ENCODE measurements at regions not wholly inside any gene's neighbourhood (a gene's known extent, or its start where the extent isn't known, plus 50 kb on each side); places are given as distances from the start of the nearest gene placed in this dataset.

DNA sequence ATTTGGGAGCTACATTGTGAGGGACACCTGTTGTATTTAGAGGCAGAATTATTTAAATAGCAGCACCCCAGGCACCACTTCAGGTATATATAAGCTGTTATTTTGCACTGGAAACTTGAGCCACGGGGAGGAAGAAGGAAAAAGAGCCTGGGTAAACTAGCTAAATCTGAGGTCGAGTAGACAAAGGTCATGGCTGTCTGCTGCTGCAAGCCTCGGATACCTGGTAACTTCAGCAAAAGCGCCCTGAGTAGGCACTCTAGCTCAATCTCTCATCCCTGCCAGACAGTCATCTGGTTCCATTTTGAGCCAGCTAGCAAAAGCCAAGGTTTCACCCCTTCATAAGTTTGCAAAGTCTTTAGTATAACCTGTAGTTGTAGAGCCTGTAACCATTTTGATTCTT is 101.9 kb upstream of the ZNF644 start:
- H3K9ac ChIP-seq (ENCODE audit: control insufficient read depth, insufficient read depth, low read length): no peak overlapping the region
- WGBS (ENCODE audit: insufficient coverage, insufficient replicate concordance, low lambda C conversion rate, missing lambda C conversion rate): 13% methylated on average over 4 of the region's 4 CpGs
- intact Hi-C loops (cut with micrococcal nuclease; ENCODE audit: unreplicated experiment) (no loop called here), in situ Hi-C loops (cut with MboI) (no loop called here)
- DNase-seq (ENCODE audit: low read depth, low spot score) (no peak), ATAC-seq (no peak), FAIRE-seq (no peak)
- no peaks in the 10 kb centered on the region for H3K36me3 ChIP-seq (ENCODE audit: control insufficient read depth in 2 of 2, insufficient read depth in 2 of 2, low read length in 1 of 2)
- H3K4me1 ChIP-seq (ENCODE audit: control insufficient read depth, insufficient read depth, low read length): no peaks in the 10 kb centered on the region
- H3K4me3 ChIP-seq: no peak overlapping the region
- ChIA-PET RAD21 (ENCODE audit: unreplicated experiment) (interaction anchor here (2.4 kb wide), 1 partner anchor 42 kb away, joined by 9 read pairs; no protein-coding TSS in a partner anchor), POLR2A (no interaction called here), SMC1A (ENCODE audit: uncharacterized antibody, unreplicated experiment) (interaction anchor here (1.2 to 1.3 kb wide), 2 partner anchors 97 to 109 kb away, joined by 3 to 5 read pairs; no protein-coding TSS in a partner anchor), CTCF (interaction anchor here (0.9 to 5.3 kb wide), 3 partner anchors 42 to 296 kb away, joined by 3 to 24 read pairs (median 5); no protein-coding TSS in a partner anchor)
- BruUV-seq (replicated peaks): no TSS peak
- H3K27ac ChIP-seq (ENCODE audit: control insufficient read depth, insufficient read depth): no peak overlapping the region
- no peak overlapping the region for H3K4me2 ChIP-seq (ENCODE audit: control insufficient read depth, insufficient read depth)
- no peaks in the 10 kb centered on the region for H3K9me3 ChIP-seq (replicated peaks; ENCODE audit: control insufficient read depth, insufficient read depth, low read length)
- H3K79me2 ChIP-seq (ENCODE audit: control insufficient read depth, insufficient read depth, low read length): no peaks in the 10 kb centered on the region
- H2AFZ ChIP-seq (ENCODE audit: control insufficient read depth, low read depth, low read length): no peak overlapping the region
- no peaks in the 10 kb centered on the region for H4K20me1 ChIP-seq (ENCODE audit: control insufficient read depth, insufficient read depth)
- no peaks in the 10 kb centered on the region for H3K27me3 ChIP-seq (replicated peaks in 1 of 2; ENCODE audit: control insufficient read depth in 2 of 2, insufficient read depth in 2 of 2, low read length in 1 of 2)
- TF ChIP-seq KLF5 (IDR thresholded peaks at IDR 0.05; ENCODE audit: partially characterized antibody) (no peak), RB1 (IDR thresholded peaks at IDR 0.05; ENCODE audit: borderline replicate concordance) (no peak), IKZF1 (conservative IDR thresholded peaks at IDR 0.05) (no peak), MTA2 (IDR thresholded peaks at IDR 0.05; ENCODE audit: low read depth) (no peak), MYB (IDR thresholded peaks at IDR 0.05; ENCODE audit: borderline replicate concordance, low read depth, low read length) (no peak), RFX5 (IDR thresholded peaks at IDR 0.05; ENCODE audit: low read depth, low read length) (no peak), SIN3A (IDR thresholded peaks at IDR 0.05; ENCODE audit: low read depth, low read length) (no peak), RCOR1 (conservative IDR thresholded peaks at IDR 0.05; ENCODE audit: low read depth, low read length) (no peak), ZZZ3 (IDR thresholded peaks at IDR 0.05; ENCODE audit: control insufficient read depth, insufficient read length, low read depth) (no peak)
- TF ChIP-seq, protein P1, sequence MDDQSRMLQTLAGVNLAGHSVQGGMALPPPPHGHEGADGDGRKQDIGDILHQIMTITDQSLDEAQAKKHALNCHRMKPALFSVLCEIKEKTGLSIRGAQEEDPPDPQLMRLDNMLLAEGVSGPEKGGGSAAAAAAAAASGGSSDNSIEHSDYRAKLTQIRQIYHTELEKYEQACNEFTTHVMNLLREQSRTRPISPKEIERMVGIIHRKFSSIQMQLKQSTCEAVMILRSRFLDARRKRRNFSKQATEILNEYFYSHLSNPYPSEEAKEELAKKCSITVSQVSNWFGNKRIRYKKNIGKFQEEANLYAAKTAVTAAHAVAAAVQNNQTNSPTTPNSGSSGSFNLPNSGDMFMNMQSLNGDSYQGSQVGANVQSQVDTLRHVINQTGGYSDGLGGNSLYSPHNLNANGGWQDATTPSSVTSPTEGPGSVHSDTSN (IDR thresholded peaks at IDR 0.05; ENCODE audit: insufficient replicate concordance, low read depth, low read length): no peak
- TF ChIP-seq, protein P2, sequence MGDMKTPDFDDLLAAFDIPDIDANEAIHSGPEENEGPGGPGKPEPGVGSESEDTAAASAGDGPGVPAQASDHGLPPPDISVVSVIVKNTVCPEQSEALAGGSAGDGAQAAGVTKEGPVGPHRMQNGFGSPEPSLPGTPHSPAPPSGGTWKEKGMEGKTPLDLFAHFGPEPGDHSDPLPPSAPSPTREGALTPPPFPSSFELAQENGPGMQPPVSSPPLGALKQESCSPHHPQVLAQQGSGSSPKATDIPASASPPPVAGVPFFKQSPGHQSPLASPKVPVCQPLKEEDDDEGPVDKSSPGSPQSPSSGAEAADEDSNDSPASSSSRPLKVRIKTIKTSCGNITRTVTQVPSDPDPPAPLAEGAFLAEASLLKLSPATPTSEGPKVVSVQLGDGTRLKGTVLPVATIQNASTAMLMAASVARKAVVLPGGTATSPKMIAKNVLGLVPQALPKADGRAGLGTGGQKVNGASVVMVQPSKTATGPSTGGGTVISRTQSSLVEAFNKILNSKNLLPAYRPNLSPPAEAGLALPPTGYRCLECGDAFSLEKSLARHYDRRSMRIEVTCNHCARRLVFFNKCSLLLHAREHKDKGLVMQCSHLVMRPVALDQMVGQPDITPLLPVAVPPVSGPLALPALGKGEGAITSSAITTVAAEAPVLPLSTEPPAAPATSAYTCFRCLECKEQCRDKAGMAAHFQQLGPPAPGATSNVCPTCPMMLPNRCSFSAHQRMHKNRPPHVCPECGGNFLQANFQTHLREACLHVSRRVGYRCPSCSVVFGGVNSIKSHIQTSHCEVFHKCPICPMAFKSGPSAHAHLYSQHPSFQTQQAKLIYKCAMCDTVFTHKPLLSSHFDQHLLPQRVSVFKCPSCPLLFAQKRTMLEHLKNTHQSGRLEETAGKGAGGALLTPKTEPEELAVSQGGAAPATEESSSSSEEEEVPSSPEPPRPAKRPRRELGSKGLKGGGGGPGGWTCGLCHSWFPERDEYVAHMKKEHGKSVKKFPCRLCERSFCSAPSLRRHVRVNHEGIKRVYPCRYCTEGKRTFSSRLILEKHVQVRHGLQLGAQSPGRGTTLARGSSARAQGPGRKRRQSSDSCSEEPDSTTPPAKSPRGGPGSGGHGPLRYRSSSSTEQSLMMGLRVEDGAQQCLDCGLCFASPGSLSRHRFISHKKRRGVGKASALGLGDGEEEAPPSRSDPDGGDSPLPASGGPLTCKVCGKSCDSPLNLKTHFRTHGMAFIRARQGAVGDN (IDR thresholded peaks at IDR 0.05): no peak
- TF ChIP-seq, protein P3, sequence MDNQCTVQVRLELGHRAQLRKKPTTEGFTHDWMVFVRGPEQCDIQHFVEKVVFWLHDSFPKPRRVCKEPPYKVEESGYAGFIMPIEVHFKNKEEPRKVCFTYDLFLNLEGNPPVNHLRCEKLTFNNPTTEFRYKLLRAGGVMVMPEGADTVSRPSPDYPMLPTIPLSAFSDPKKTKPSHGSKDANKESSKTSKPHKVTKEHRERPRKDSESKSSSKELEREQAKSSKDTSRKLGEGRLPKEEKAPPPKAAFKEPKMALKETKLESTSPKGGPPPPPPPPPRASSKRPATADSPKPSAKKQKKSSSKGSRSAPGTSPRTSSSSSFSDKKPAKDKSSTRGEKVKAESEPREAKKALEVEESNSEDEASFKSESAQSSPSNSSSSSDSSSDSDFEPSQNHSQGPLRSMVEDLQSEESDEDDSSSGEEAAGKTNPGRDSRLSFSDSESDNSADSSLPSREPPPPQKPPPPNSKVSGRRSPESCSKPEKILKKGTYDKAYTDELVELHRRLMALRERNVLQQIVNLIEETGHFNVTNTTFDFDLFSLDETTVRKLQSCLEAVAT (IDR thresholded peaks at IDR 0.05): no peak
- TF ChIP-seq, protein P4, sequence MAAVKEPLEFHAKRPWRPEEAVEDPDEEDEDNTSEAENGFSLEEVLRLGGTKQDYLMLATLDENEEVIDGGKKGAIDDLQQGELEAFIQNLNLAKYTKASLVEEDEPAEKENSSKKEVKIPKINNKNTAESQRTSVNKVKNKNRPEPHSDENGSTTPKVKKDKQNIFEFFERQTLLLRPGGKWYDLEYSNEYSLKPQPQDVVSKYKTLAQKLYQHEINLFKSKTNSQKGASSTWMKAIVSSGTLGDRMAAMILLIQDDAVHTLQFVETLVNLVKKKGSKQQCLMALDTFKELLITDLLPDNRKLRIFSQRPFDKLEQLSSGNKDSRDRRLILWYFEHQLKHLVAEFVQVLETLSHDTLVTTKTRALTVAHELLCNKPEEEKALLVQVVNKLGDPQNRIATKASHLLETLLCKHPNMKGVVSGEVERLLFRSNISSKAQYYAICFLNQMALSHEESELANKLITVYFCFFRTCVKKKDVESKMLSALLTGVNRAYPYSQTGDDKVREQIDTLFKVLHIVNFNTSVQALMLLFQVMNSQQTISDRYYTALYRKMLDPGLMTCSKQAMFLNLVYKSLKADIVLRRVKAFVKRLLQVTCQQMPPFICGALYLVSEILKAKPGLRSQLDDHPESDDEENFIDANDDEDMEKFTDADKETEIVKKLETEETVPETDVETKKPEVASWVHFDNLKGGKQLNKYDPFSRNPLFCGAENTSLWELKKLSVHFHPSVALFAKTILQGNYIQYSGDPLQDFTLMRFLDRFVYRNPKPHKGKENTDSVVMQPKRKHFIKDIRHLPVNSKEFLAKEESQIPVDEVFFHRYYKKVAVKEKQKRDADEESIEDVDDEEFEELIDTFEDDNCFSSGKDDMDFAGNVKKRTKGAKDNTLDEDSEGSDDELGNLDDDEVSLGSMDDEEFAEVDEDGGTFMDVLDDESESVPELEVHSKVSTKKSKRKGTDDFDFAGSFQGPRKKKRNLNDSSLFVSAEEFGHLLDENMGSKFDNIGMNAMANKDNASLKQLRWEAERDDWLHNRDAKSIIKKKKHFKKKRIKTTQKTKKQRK (IDR thresholded peaks at IDR 0.05; ENCODE audit: low read depth, low read length): no peak
